ENCODE measurements at regions not wholly inside any gene's neighbourhood (a gene's known extent, or its start where the extent isn't known, plus 50 kb on each side); places are given as distances from the start of the nearest gene placed in this dataset.
A peak's percentile ranks its signal among the peaks of the same experiment; 100 is the strongest.

- TF ChIP-seq ZNF724P (CRISPR knock-in tag; IDR thresholded peaks at IDR 0.05; ENCODE audit: borderline replicate concordance): no peak
- TF ChIP-seq ZNF605 (CRISPR knock-in tag; IDR thresholded peaks at IDR 0.05): no peak
- TF ChIP-seq TFAP4 (IDR thresholded peaks at IDR 0.05; ENCODE audit: borderline replicate concordance, low read depth): peak; percentile 81; the same call in 1 of the 2 replicates
- TF ChIP-seq FOXA3 (CRISPR knock-in tag; IDR thresholded peaks at IDR 0.05): peak; percentile 43; the same call in 1 of the 2 replicates
- peak; percentile 84 for TF ChIP-seq POGZ (CRISPR knock-in tag; IDR thresholded peaks at IDR 0.05)
- TF ChIP-seq GPN1 (CRISPR knock-in tag; IDR thresholded peaks at IDR 0.05; ENCODE audit: borderline replicate concordance): no peak
- no peak for TF ChIP-seq FOXA1 (IDR thresholded peaks at IDR 0.05)
- peak; percentile 80 for TF ChIP-seq FOXA1 (CRISPR knock-in tag; IDR thresholded peaks at IDR 0.05)
- TF ChIP-seq MED1 (CRISPR knock-in tag; IDR thresholded peaks at IDR 0.05): peak; percentile 43; the same call in 1 of the 2 replicates
- TF ChIP-seq ZFX (CRISPR knock-in tag; IDR thresholded peaks at IDR 0.05; ENCODE audit: low read depth): no peak
These were observed 254.9 kb downstream of the RHOU start (continued) for GRCh38 chr1:228989992-228990827.

- Histone ChIP-seq H3K4me3 (replicated peaks in 1 of 3; ENCODE audit: insufficient read depth in 1 of 3, low read depth in 2 of 3, low read length in 3 of 3) (no peak overlapping the region), H3K4me1 (ENCODE audit: insufficient read depth, low read length) (peaks cover 42% of the 10 kb centered on the region), H4K20me1 (ENCODE audit: insufficient read depth, low read length) (no peaks in the 10 kb centered on the region), H3K4me2 (ENCODE audit: low read depth, low read length) (no peak overlapping the region), H3K9me3 (ENCODE audit: low read length) (no peaks in the 10 kb centered on the region), H3K36me3 (replicated peaks in 1 of 2; ENCODE audit: control insufficient read depth in 1 of 2, insufficient read depth in 2 of 2, low read length in 2 of 2) (no peaks in the 10 kb centered on the region), H3K9ac (ENCODE audit: insufficient read depth, low read depth, low read length) (no peak overlapping the region), H2AFZ (ENCODE audit: low read length) (no peak overlapping the region), H3K27me3 (ENCODE audit: control insufficient read depth in 1 of 2, insufficient read depth in 2 of 2, low read length in 2 of 2) (no peaks in the 10 kb centered on the region), H3K79me2 (ENCODE audit: insufficient read depth, low read length) (no peaks in the 10 kb centered on the region), H3K27ac (ENCODE audit: extremely low read length, insufficient read depth, low read length) (no peak overlapping the region)
- intact Hi-C loops (cut with micrococcal nuclease; ENCODE audit: unreplicated experiment): no loop called here
- 89% methylated on average over 9 of the region's 13 CpGs for WGBS (ENCODE audit: low lambda C conversion rate)
- BruUV-seq (replicated peaks): no TSS peak
- TF ChIP-seq HNF4A (CRISPR knock-in tag; IDR thresholded peaks at IDR 0.05): 0 out of 2 replicates have a peak, but pooled peaks have one; percentile 12
- 0 out of 2 replicates have a peak, but pooled peaks have one; percentile 22 for TF ChIP-seq ZMYM4 (CRISPR knock-in tag; IDR thresholded peaks at IDR 0.05)
- no peak for TF ChIP-seq RARA (CRISPR knock-in tag; IDR thresholded peaks at IDR 0.05)
- peak; percentile 44; the same call in 1 of the 2 replicates for TF ChIP-seq HOXA3 (CRISPR knock-in tag; IDR thresholded peaks at IDR 0.05)
- ChIA-PET CTCF (ENCODE audit: low intra/inter-chr PET ratio, low total read pairs) (no interaction called here), POLR2A (interaction anchor here (1.3 to 1.5 kb wide), 2 partner anchors 27 to 255 kb away, joined by 3 to 4 read pairs; no protein-coding TSS in a partner anchor)
- DNase-seq (ENCODE audit: low spot score) (no peak), FAIRE-seq (no peak), ATAC-seq (peak; percentile 31; the same call in 2 of the 3 replicates)
- in situ Hi-C loops (cut with HindIII; ENCODE audit: extremely low pct_ligation_motif_present, low pct_unique_long_range_greater_than_20kb): no loop called here
These were observed 255.8 kb downstream of the RHOU start for GRCh38 chr1:228990906-228991569.

Measured in HepG2 (cell line).